Coronary artery (tissue), 2 donors: ENCODE measurements at regions not wholly inside any gene's neighbourhood (a gene's known extent, or its start where the extent isn't known, plus 50 kb on each side); places are given as distances from the start of the nearest gene placed in this dataset.

Source experiments
- DNase-seq: peaks from one replicate; pipeline ENCODE4 v3.0.0-alpha.2; 2017; ENCODE audit warnings: low spot score
- H3K27ac ChIP-seq, 2 donors: fragments of 200-600 bp; sonication (generic); one replicate each; pipeline ENCODE4 v1.5.1; 2016 to 2019
- H3K4me3 ChIP-seq: fragments of 200-600 bp; sonication (generic); 2 replicates; pipeline ENCODE4 v1.5.1; 2016; ENCODE audit warnings: mild to moderate bottlenecking, moderate library complexity
- CTCF ChIP-seq: fragments of 200-600 bp; sonication (generic); IDR thresholded peaks from one replicate; pipeline ENCODE4 v1.5.1; 2019; ENCODE audit warnings: antibody characterized with exemption

GRCh38 chr5:6253281-6253680 lies 125.1 kb downstream of the MED10 start:
- TF ChIP-seq CTCF = no peak
- Histone ChIP-seq H3K27ac (no peak overlapping the region), H3K4me3 (no peak overlapping the region)
- DNase-seq = no peak

GRCh38 chr5:6252581-6252980 lies 125.8 kb downstream of the MED10 start:
- no peak overlapping the region for H3K27ac ChIP-seq
- no peak overlapping the region for H3K4me3 ChIP-seq
- TF ChIP-seq CTCF = no peak
- DNase-seq = no peak

- no peak for TF ChIP-seq CTCF
- no peak for DNase-seq
- Histone ChIP-seq H3K27ac (no peak overlapping the region), H3K4me3 (no peak overlapping the region)
These were observed 126.7 kb downstream of the MED10 start for GRCh38 chr5:6251565-6252102.

- Histone ChIP-seq H3K4me3 (no peak overlapping the region), H3K27ac (no peak overlapping the region)
- no peak for DNase-seq
- no peak for TF ChIP-seq CTCF
These were observed 128.2 kb downstream of the MED10 start for GRCh38 chr5:6250121-6250520.

DNA sequence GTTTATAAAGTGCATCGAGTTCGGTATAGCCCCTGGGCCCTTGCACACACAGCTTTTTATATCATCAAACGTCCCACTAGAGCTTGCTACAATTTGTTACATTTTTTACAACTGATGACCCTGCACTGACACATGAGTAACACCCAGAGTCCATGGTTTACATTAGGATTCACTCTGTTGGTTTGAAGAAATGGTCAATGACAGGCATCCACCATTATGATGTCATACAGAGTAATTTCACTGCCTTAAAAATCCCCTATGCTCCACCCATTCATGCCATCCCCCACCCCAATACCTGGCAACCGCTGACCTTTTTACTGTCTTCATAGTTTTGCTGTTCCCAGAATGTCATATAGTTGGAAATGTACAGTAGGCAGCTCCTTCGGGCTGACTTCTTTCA lies 130.2 kb downstream of the MED10 start:
- no peak overlapping the region for H3K27ac ChIP-seq
- no peak overlapping the region for H3K4me3 ChIP-seq
- TF ChIP-seq CTCF = no peak
- no peak for DNase-seq

- TF ChIP-seq CTCF = no peak
- Histone ChIP-seq H3K4me3 (no peak overlapping the region), H3K27ac (no peak overlapping the region)
- no peak for DNase-seq
These were observed 131.4 kb downstream of the MED10 start for GRCh38 chr5:6246820-6247437.

DNA sequence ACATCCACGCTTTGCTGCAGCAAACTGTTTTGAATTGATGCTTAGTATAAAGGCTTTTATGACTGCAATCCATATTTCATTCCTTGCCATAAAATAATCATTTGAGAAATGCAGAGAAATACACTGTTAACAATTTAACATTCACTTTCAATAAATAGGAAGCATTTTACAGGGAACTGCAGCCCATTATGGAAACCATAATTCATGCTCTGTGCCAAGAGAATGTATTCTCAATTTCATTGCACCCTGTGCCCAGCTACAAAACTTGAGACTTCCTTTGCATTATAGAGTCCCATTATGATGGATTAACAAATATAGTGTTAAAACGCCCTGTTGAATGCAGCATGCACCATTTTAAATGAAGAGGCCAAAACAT lies 134.0 kb downstream of the MED10 start:
- no peak for TF ChIP-seq CTCF
- Histone ChIP-seq H3K4me3 (no peak overlapping the region), H3K27ac (no peak overlapping the region)
- no peak for DNase-seq
